Activated naive CD4-positive, alpha-beta T cell treated with anti-CD3 and anti-CD28 coated beads, Interleukin-2, amount 50 U/mL, for 24 hours (primary cell): ENCODE measurements at regions not wholly inside any gene's neighbourhood (a gene's known extent, or its start where the extent isn't known, plus 50 kb on each side); places are given as distances from the start of the nearest gene placed in this dataset.

Experiments
- H3K27ac Mint-ChIP-seq: one replicate; pipeline ENCODE4 v1.8.0; 2021; ENCODE audit warnings: mild to moderate bottlenecking, mixed read lengths
- H3K27me3 Mint-ChIP-seq: one replicate; pipeline ENCODE4 v1.8.0; 2021; ENCODE audit warnings: mixed read lengths
- H3K36me3 Mint-ChIP-seq: one replicate; pipeline ENCODE4 v1.8.0; 2021; ENCODE audit warnings: mixed read lengths
- H3K4me1 Mint-ChIP-seq: one replicate; pipeline ENCODE4 v1.8.0; 2021; ENCODE audit warnings: mixed read lengths
- H3K4me3 Mint-ChIP-seq: one replicate; pipeline ENCODE4 v1.8.0; 2021; ENCODE audit warnings: mild to moderate bottlenecking, mixed read lengths
- H3K9me3 Mint-ChIP-seq: one replicate; pipeline ENCODE4 v1.8.0; 2021; ENCODE audit warnings: mixed read lengths

DNA sequence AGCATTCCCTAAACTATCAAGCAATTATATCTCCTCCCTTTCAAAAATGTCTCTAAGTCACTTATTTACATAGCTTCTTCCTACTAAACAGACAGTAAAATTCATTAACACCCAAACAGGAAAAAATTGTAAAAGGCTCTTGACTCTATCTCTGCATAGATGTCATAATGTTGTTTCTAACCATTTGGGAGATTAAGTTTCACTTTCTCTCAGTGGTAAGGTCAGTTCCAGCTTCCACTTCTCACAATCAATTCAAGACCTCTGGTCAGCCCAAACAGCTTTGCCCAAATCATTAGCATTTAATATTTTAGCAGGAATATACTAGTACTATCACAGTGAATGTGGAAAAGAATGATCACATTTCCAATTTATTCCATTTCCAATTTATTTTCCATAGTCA is 374.3 kb upstream of the MC4R start:
- Mint-ChIP-seq H3K4me1 (no peaks in the 10 kb centered on the region), H3K36me3 (no peaks in the 10 kb centered on the region), H3K9me3 (no peaks in the 10 kb centered on the region), H3K27me3 (no peaks in the 10 kb centered on the region), H3K27ac (no peak overlapping the region), H3K4me3 (no peak overlapping the region)

DNA sequence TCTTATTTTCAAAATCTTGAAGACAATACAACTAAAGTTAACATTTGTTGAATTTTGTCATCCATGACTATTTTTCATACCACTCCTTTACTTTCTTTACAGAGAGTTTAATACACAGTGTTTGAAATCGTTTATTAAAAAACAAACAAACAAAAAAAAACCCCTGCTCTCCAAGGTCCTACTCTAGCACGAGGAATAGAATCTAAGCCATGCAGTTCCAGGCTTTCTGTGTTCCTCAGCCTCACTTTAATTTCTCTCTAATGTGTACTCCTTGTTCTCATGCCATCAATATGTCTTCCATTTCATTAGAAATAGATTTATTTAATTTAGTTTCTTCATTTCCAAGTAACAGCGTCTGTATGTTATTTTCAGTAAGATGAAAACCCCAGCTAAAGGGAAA is 381.2 kb upstream of the MC4R start:
- H3K4me1 Mint-ChIP-seq = no peaks in the 10 kb centered on the region
- no peaks in the 10 kb centered on the region for H3K9me3 Mint-ChIP-seq
- no peak overlapping the region for H3K27ac Mint-ChIP-seq
- no peaks in the 10 kb centered on the region for H3K27me3 Mint-ChIP-seq
- H3K4me3 Mint-ChIP-seq = no peak overlapping the region
- H3K36me3 Mint-ChIP-seq = no peaks in the 10 kb centered on the region

- H3K4me1 Mint-ChIP-seq = no peaks in the 10 kb centered on the region
- H3K27ac Mint-ChIP-seq = no peak overlapping the region
- no peaks in the 10 kb centered on the region for H3K9me3 Mint-ChIP-seq
- no peaks in the 10 kb centered on the region for H3K36me3 Mint-ChIP-seq
- H3K27me3 Mint-ChIP-seq = no peaks in the 10 kb centered on the region
- H3K4me3 Mint-ChIP-seq = no peak overlapping the region
Measured at GRCh38 chr18:60754413-60755009, 381.9 kb upstream of the MC4R start.

- Mint-ChIP-seq H3K27me3 (no peaks in the 10 kb centered on the region), H3K4me1 (no peaks in the 10 kb centered on the region), H3K27ac (no peak overlapping the region), H3K36me3 (no peaks in the 10 kb centered on the region), H3K9me3 (no peaks in the 10 kb centered on the region), H3K4me3 (no peak overlapping the region)
Measured at GRCh38 chr18:60755134-60755533, 382.6 kb upstream of the MC4R start.

- Mint-ChIP-seq H3K9me3 (peaks cover 4% of the 10 kb centered on the region), H3K4me3 (no peak overlapping the region), H3K27ac (no peak overlapping the region), H3K27me3 (no peaks in the 10 kb centered on the region), H3K36me3 (no peaks in the 10 kb centered on the region), H3K4me1 (no peaks in the 10 kb centered on the region)
Measured at GRCh38 chr18:60775978-60776377, 403.4 kb upstream of the MC4R start.

DNA sequence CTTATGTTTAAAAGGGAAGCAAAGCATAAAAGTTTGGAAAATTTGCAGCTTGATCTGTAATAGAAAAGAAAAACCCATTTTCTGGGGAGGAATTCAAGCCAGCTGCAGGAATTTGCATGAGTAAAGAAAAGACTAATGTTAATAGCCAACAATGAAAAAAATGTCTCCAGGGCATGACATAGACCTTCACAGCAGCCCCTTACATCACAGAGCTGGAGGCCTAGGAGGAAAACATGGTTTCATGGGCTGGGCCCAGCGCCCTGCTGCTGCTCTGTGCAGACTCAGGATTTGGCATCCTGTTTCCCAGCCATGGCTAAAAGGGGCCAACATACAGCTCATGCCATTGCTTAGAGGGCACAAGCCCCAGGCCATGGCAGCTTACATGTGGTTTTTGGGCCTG is 411.6 kb upstream of the MC4R start:
- Mint-ChIP-seq H3K4me3 (no peak overlapping the region), H3K4me1 (no peaks in the 10 kb centered on the region), H3K36me3 (no peaks in the 10 kb centered on the region), H3K9me3 (no peaks in the 10 kb centered on the region), H3K27ac (peak overlapping the region; percentile 37), H3K27me3 (no peaks in the 10 kb centered on the region)

DNA sequence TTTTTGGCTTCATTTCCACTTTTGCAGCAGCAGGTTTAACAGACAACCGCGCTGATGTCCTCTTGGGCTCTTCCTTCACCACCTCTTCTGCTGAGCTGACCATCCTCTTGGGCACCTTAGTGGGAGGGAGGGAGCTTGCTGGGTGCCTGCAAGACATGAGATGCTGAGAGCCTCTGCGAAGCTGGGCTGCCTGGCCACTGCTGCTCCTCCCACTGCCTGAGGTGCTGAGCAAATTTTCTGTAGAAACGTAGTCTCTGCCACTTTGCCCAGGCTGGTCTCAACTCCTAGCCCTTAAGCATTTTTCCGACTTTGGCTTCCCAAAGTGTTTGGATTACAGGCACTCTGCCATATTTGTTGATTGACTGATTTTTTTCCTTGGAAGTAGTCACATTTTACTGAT is 422.2 kb upstream of the MC4R start:
- no peaks in the 10 kb centered on the region for H3K36me3 Mint-ChIP-seq
- H3K27me3 Mint-ChIP-seq = no peaks in the 10 kb centered on the region
- H3K27ac Mint-ChIP-seq = no peak overlapping the region
- peaks cover 16% of the 10 kb centered on the region for H3K9me3 Mint-ChIP-seq
- H3K4me3 Mint-ChIP-seq = no peak overlapping the region
- no peaks in the 10 kb centered on the region for H3K4me1 Mint-ChIP-seq

DNA sequence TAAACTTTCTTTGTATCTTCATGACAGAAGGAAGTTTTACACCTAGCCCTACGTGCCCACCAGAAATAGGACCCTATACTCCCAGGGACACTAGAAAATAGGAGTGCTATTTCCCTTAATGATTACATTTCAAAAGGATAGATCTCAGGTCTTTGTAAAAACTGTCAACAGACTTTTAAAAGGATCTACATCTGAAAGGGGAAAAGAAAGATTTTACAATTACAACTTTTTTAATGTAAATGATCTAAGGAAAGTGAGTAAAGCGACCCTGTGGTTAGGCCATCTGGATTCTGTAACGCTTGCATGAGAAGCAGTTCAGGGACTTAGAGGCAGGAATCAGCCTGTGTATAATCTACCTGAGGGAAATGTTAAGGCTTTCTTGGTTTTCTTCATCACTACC is 431.8 kb upstream of the MC4R start:
- H3K9me3 Mint-ChIP-seq = peaks cover 13% of the 10 kb centered on the region
- H3K4me1 Mint-ChIP-seq = no peaks in the 10 kb centered on the region
- no peaks in the 10 kb centered on the region for H3K27me3 Mint-ChIP-seq
- no peaks in the 10 kb centered on the region for H3K36me3 Mint-ChIP-seq
- H3K4me3 Mint-ChIP-seq = no peak overlapping the region
- no peak overlapping the region for H3K27ac Mint-ChIP-seq

- Mint-ChIP-seq H3K36me3 (no peaks in the 10 kb centered on the region), H3K4me3 (no peak overlapping the region), H3K27ac (no peak overlapping the region), H3K4me1 (no peaks in the 10 kb centered on the region), H3K27me3 (no peaks in the 10 kb centered on the region), H3K9me3 (no peaks in the 10 kb centered on the region)
Measured at GRCh38 chr18:60809937-60810336, 437.4 kb upstream of the MC4R start.

DNA sequence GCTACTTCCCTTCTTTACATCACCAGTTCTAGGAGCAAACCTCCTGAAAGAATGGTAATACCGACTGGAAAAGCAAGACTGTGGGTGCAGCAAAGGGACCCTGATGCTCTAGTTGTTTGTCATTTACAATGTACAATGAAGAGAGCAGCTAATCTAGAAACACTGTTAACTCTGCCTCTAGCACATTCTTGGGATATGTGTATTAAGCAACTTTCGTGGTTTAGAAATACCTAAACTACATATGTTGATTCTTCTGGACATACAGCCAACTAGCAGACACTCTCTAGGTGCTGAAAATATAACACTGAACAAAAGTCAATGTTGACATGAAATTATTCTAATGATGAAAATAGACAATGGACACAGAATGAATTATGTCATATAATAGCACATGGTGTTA is 440.3 kb upstream of the MC4R start:
- Mint-ChIP-seq H3K4me1 (no peaks in the 10 kb centered on the region), H3K27me3 (no peaks in the 10 kb centered on the region), H3K27ac (no peak overlapping the region), H3K36me3 (no peaks in the 10 kb centered on the region), H3K9me3 (peaks cover 8% of the 10 kb centered on the region), H3K4me3 (no peak overlapping the region)

GRCh38 chr18:60826346-60826745 is 453.8 kb upstream of the MC4R start:
- Mint-ChIP-seq H3K9me3 (peaks cover 6% of the 10 kb centered on the region), H3K4me1 (no peaks in the 10 kb centered on the region), H3K27ac (no peak overlapping the region), H3K27me3 (no peaks in the 10 kb centered on the region), H3K4me3 (no peak overlapping the region), H3K36me3 (no peaks in the 10 kb centered on the region)

GRCh38 chr18:60831971-60832370 is 459.4 kb upstream of the MC4R start:
- H3K4me3 Mint-ChIP-seq = no peak overlapping the region

DNA sequence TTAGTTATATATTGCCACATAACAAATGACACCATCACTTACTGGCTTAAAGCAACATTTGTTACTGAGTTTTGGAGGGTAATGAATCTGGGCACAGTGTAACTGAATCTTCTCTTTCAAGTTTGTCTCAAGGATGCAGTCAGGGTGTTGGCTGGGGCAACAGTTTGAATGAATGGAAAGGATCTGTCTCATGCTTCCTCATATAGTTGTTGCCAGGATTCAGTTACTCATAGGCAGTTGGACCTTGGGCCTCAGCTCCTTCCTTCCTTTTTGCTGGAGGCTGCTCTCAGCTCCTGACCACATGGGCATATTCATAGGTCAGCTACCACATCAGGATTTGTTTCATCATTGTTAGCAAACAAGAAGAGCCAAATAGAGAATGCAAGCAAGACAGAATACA is 466.1 kb upstream of the MC4R start:
- Mint-ChIP-seq H3K4me3 (no peak overlapping the region), H3K27ac (no peak overlapping the region), H3K4me1 (no peaks in the 10 kb centered on the region), H3K27me3 (no peaks in the 10 kb centered on the region), H3K36me3 (no peaks in the 10 kb centered on the region), H3K9me3 (peaks cover 8% of the 10 kb centered on the region)

More at GRCh38 chr18:60831971-60832370, 459.4 kb upstream of the MC4R start:
- Mint-ChIP-seq H3K36me3 (no peaks in the 10 kb centered on the region), H3K4me1 (no peaks in the 10 kb centered on the region), H3K27me3 (no peaks in the 10 kb centered on the region), H3K27ac (no peak overlapping the region), H3K9me3 (peaks cover 7% of the 10 kb centered on the region)

- H3K27ac Mint-ChIP-seq = no peak overlapping the region
- H3K4me1 Mint-ChIP-seq = no peaks in the 10 kb centered on the region
- H3K4me3 Mint-ChIP-seq = no peak overlapping the region
Measured at GRCh38 chr18:60846396-60846795, 473.8 kb upstream of the MC4R start.

GRCh38 chr18:60847517-60847916 is 474.9 kb upstream of the MC4R start:
- H3K9me3 Mint-ChIP-seq = peaks cover 3% of the 10 kb centered on the region
- H3K36me3 Mint-ChIP-seq = no peaks in the 10 kb centered on the region
- no peak overlapping the region for H3K4me3 Mint-ChIP-seq
- no peaks in the 10 kb centered on the region for H3K27me3 Mint-ChIP-seq
- no peaks in the 10 kb centered on the region for H3K4me1 Mint-ChIP-seq
- no peak overlapping the region for H3K27ac Mint-ChIP-seq

More at GRCh38 chr18:60846396-60846795, 473.8 kb upstream of the MC4R start:
- Mint-ChIP-seq H3K9me3 (peaks cover 11% of the 10 kb centered on the region), H3K27me3 (no peaks in the 10 kb centered on the region), H3K36me3 (no peaks in the 10 kb centered on the region)

GRCh38 chr18:60861575-60861974 is 471.7 kb upstream of the CDH20 start:
- no peaks in the 10 kb centered on the region for H3K36me3 Mint-ChIP-seq
- no peaks in the 10 kb centered on the region for H3K9me3 Mint-ChIP-seq
- H3K4me1 Mint-ChIP-seq = no peaks in the 10 kb centered on the region

DNA sequence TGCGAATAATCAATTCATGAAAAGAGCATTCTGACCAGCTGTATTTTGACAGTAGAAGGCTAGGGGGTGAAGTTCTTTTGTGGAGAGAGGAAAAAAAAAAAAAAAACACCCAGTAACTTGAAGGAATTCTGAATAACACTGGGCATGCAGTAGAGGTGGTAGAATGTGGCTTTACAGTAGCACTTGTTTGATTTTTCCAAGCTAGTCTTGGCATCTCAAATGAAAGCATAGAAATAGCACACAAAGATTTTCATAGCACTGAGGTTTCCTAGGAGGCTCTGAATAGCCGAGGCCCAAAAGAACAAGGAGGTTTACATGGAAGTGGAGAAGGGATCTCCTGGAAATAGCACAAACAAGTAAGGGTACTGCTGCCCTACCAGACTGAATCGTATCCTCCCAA is 470.2 kb upstream of the CDH20 start:
- Mint-ChIP-seq H3K4me3 (no peak overlapping the region), H3K27ac (no peak overlapping the region), H3K36me3 (no peaks in the 10 kb centered on the region), H3K9me3 (no peaks in the 10 kb centered on the region), H3K4me1 (no peaks in the 10 kb centered on the region), H3K27me3 (no peaks in the 10 kb centered on the region)

More at GRCh38 chr18:60861575-60861974, 471.7 kb upstream of the CDH20 start:
- Mint-ChIP-seq H3K4me3 (no peak overlapping the region), H3K27me3 (no peaks in the 10 kb centered on the region), H3K27ac (no peak overlapping the region)
